K562 (cell line): ENCODE measurements at regions not wholly inside any gene's neighbourhood (a gene's known extent, or its start where the extent isn't known, plus 50 kb on each side); places are given as distances from the start of the nearest gene placed in this dataset.

Source experiments
- ATAC-seq: fragments of 200-7000 bp; cut with Tn5 transposase; 3 replicates; pipeline ENCODE4 v1.9.1; 2020; ENCODE audit warnings: moderate library complexity
- BruUV-seq: library from RNA; stranded (reverse); fragments of 400-500 nt; replicated peaks from 2 replicates; lab custom pipeline; 2021; lab: Mats Ljungman, UMichigan
- CTCF ChIA-PET: fragments of 300-600 bp; formaldehyde crosslinking; extraction: SDS; loops from one replicate; lab custom pipeline; 2021; ENCODE audit warnings: low intra/inter-chr PET ratio; lab: Yijun Ruan, JAX
- POLR2A ChIA-PET: fragments of 300-600, 350-650 bp; sonication (Branson Sonifier 250); formaldehyde crosslinking; extraction: SDS; loops from one replicate; lab custom pipeline; 2021; ENCODE audit warnings: antibody characterized with exemption, inconsistent platforms; lab: Yijun Ruan, JAX
- DNase-seq, 4 experiments: peaks; one replicate each; pipeline versions ENCODE4 v3.0.0 to v3.0.0-alpha.2; 2011 to 2018; ENCODE audit warnings: low spot score in 3 of 4, mixed read lengths in 3 of 4; ENCODE audit errors: extremely low read depth in 1 of 4
- FAIRE-seq: peaks from 2 replicates; lab custom pipeline; 2011; peaks lifted over from hg19 to GRCh38; lab: Jason Lieb, UNC
- H2AFZ ChIP-seq: 2 replicates; pipeline ENCODE4 v1.6.0; 2011; ENCODE audit warnings: low read depth, low read length, control low read depth, inconsistent platforms
- H3K27ac ChIP-seq: fragments of 200-600 bp; 3 replicates; pipeline ENCODE4 v1.8.0; 2011; ENCODE audit warnings: low read depth, mild to moderate bottlenecking, control low read depth, inconsistent platforms, low read length, moderate library complexity, mixed read lengths; ENCODE audit errors: extremely low read depth
- H3K27me3 ChIP-seq, 2 experiments: fragments of 300-600 bp in 1 of 2; 2 replicates in 1 of 2; 3 replicates in 1 of 2; pipeline versions ENCODE4 v1.6.0 to v1.8.0; 2011; ENCODE audit warnings: inconsistent platforms in 2 of 2, low read length in 2 of 2, mild to moderate bottlenecking in 1 of 2, mixed read lengths in 1 of 2, moderate library complexity in 1 of 2; ENCODE audit not compliant: control insufficient read depth in 2 of 2, insufficient read depth in 2 of 2
- H3K36me3 ChIP-seq: fragments of 300-600 bp; 3 replicates; pipeline ENCODE4 v1.8.0; 2011; ENCODE audit warnings: mild to moderate bottlenecking, low read length, inconsistent platforms; ENCODE audit not compliant: control insufficient read depth, insufficient read depth
- H3K4me1 ChIP-seq, 2 experiments: fragments of 200-600 bp in 1 of 2; replicated peaks in 1 of 2; 2 replicates in 1 of 2; 3 replicates in 1 of 2; pipeline versions ENCODE4 v1.5.1 to v1.8.0; 2011; ENCODE audit warnings: inconsistent platforms in 2 of 2, low read length in 2 of 2, mild to moderate bottlenecking in 1 of 2, mixed read lengths in 1 of 2, moderate library complexity in 1 of 2; ENCODE audit not compliant: control insufficient read depth in 2 of 2, insufficient read depth in 2 of 2
- H3K4me2 ChIP-seq: 2 replicates; pipeline ENCODE4 v1.6.1; 2011; ENCODE audit warnings: low read length, control low read depth, inconsistent platforms, mixed read lengths; ENCODE audit not compliant: insufficient read depth
- H3K4me3 ChIP-seq: fragments of 200-600 bp; sonication (generic), shearing (Covaris generic); 2 replicates; pipeline ENCODE4 v1.5.1; 2016; ENCODE audit warnings: control low read depth, inconsistent platforms
- H3K79me2 ChIP-seq: fragments of 200-600 bp; 3 replicates; pipeline ENCODE4 v1.8.0; 2011; ENCODE audit warnings: low read length, inconsistent platforms; ENCODE audit not compliant: control insufficient read depth, insufficient read depth
- H3K9ac ChIP-seq, 2 experiments: 2 replicates each; pipeline versions ENCODE4 v1.6.0 to v1.6.1; 2011; ENCODE audit warnings: low read depth in 2 of 2, low read length in 2 of 2, control low read depth in 1 of 2, inconsistent platforms in 1 of 2, mild to moderate bottlenecking in 1 of 2, mixed read lengths in 1 of 2; ENCODE audit not compliant: insufficient read depth in 1 of 2
- H3K9me1 ChIP-seq: one replicate; pipeline ENCODE4 v1.6.0; 2011; ENCODE audit warnings: inconsistent platforms, mild to moderate bottlenecking, low read length, moderate library complexity; ENCODE audit not compliant: control insufficient read depth, insufficient read depth
- H3K9me3 ChIP-seq: replicated peaks from 2 replicates; pipeline ENCODE4 v1.5.1; 2011; ENCODE audit warnings: low read depth, low read length, inconsistent platforms; ENCODE audit not compliant: control insufficient read depth, insufficient read depth
- H4K20me1 ChIP-seq: replicated peaks from 2 replicates; pipeline ENCODE4 v1.6.1; 2011; ENCODE audit warnings: low read length, inconsistent platforms, mixed read lengths; ENCODE audit not compliant: control insufficient read depth, insufficient read depth
- ATF2 ChIP-seq: sonication (generic); formaldehyde crosslinking; IDR thresholded peaks from 2 replicates; pipeline ENCODE4 v1.8.1; 2022; ENCODE audit warnings: missing genetic modification reagents
- CCNT2 ChIP-seq: IDR thresholded peaks from 2 replicates; pipeline ENCODE4 v1.6.1; 2011; ENCODE audit warnings: borderline replicate concordance, low read depth, mild to moderate bottlenecking, moderate library complexity, mixed read lengths, low read length; ENCODE audit not compliant: insufficient read length; ENCODE audit errors: extremely low read depth
- DACH1 ChIP-seq: fragments of 450-650 bp; IDR thresholded peaks from 2 replicates; pipeline ENCODE4 v1.6.1; 2018; ENCODE audit not compliant: partially characterized antibody
- HDGF ChIP-seq: fragments of 450-650 bp; IDR thresholded peaks from 2 replicates; pipeline ENCODE4 v1.6.1; 2016
- HMGN3 ChIP-seq: IDR thresholded peaks from 2 replicates; pipeline ENCODE4 v1.6.1; 2011; ENCODE audit warnings: borderline replicate concordance, low read depth, mild to moderate bottlenecking, mixed read lengths, low read length; ENCODE audit not compliant: insufficient read length; ENCODE audit errors: extremely low read depth
- KLF1 ChIP-seq: fragments of 450-650 bp; IDR thresholded peaks from 2 replicates; pipeline ENCODE4 v1.6.1; 2016; ENCODE audit warnings: missing genetic modification characterization, missing compliant biosample characterization
- SNRNP70 ChIP-seq: fragments of 200-400 bp; formaldehyde crosslinking; optimal IDR thresholded peaks from 2 replicates; pipeline ENCODE3; 2017; ENCODE audit warnings: low read depth, low read length
- TCFL5 ChIP-seq: fragments of 250-450 bp; sonication (Bioruptor Pico); conservative IDR thresholded peaks from 2 replicates; pipeline ENCODE4 v1.6.1; 2021; ENCODE audit warnings: mild to moderate bottlenecking, moderate library complexity, matching md5 sums
- ZKSCAN8 ChIP-seq: fragments of 200-800 bp; sonication (Bioruptor generic); IDR thresholded peaks from 2 replicates; pipeline ENCODE4 v1.6.1; 2016; ENCODE audit warnings: missing genetic modification characterization, missing compliant biosample characterization
- ZNF707 ChIP-seq: fragments of 250-450 bp; sonication (Bioruptor Pico); conservative IDR thresholded peaks from 2 replicates; pipeline ENCODE4 v1.8.0; 2022; ENCODE audit warnings: inconsistent platforms, mild to moderate bottlenecking, moderate library complexity
- WGBS: fragments of 100-300 bp; shearing (Covaris generic); methylation state at CpG from one replicate; pipeline ENCODE4 v1.1.6; 2016; ENCODE audit warnings: low coverage, mixed read lengths; ENCODE audit not compliant: insufficient coverage; ENCODE audit errors: missing lambda C conversion rate; 5-methylcytosine and 5-hydroxymethylcytosine counted together
- in situ Hi-C: fragments of 300-500 bp; cut with MboI; formaldehyde crosslinking; loops from 4 replicates; pipeline ENCODE4 v1.15.0; 2018; ENCODE audit warnings: inconsistent platforms, mixed read lengths
- intact Hi-C: fragments of 100-400 bp; cut with micrococcal nuclease; formaldehyde crosslinking; loops from 2 replicates; pipeline ENCODE4 v1.14.2; 2022
- TF ChIP-seq, protein P1 (sequence below): fragments of 200-800 bp; sonication (Bioruptor generic); IDR thresholded peaks from 2 replicates; pipeline ENCODE4 v1.6.1; 2017; ENCODE audit warnings: missing genetic modification characterization, missing compliant biosample characterization

DNA sequence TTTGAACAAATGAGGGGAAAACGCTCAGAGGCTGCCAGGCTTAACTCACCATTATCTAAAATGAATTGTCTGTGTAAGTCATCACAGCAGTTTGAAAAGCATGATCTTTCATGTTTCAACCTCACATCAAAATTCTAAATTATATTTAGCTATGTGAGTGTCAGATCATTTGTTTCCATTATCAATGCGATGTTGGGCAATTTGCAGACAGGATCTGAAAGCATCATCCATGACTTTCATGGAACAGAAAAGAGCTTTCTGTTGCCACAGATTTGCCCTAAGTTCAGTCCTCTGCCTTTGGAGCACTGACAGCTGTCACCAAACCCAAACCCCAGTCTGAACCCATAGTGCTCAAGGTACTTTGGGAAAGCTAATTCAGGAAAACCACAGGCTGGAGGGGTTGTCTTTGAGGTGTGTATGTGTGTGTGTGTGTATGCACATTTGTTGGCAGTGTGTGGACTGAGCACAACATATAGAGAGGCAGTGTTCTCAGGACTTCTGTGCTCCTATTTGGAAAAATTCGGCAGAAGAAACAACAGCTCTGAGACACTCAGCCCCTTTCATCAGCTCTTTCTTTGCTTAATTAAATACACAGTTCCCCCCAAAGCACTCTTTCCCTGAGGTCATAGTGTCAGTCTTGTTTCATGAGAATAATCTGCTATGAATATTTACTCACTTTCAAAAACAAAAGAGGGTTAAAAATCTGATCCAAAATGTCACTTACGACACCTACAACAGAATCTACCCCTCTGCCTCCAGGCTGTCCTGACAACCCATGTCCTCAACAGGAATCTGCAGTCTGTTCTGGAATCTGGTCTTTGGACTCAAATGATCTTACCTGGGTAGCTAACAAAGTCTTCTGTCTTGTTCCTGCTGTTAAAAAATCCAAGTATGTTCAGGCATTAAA, 188.5 kb upstream of the KLF14 start:
- Histone ChIP-seq H3K4me2 (no peak overlapping the region), H3K79me2 (no peaks in the 10 kb centered on the region), H3K9ac (no peak overlapping the region), H2AFZ (no peak overlapping the region), H3K4me1 (peaks cover 4 to 17% of the 10 kb centered on the region in 2 experiments; a peak in 3 of 5 replicates), H3K27ac (no peak overlapping the region), H3K9me1 (no peaks in the 10 kb centered on the region), H3K36me3 (no peaks in the 10 kb centered on the region), H3K4me3 (no peak overlapping the region), H3K9me3 (no peaks in the 10 kb centered on the region), H3K27me3 (no peaks in the 10 kb centered on the region), H4K20me1 (no peaks in the 10 kb centered on the region)
- 55% methylated on average over 4 of the region's 4 CpGs for WGBS
- no peak for DNase-seq
- no peak for ATAC-seq
- no TSS peak for BruUV-seq
- FAIRE-seq, result no peak
- TF ChIP-seq CCNT2 (no peak), ZNF707 (CRISPR knock-in tag) (no peak), HMGN3 (no peak), SNRNP70 (no peak), ATF2 (no peak), KLF1 (tag) (no peak), DACH1 (no peak), ZKSCAN8 (CRISPR knock-in tag) (no peak), HDGF (no peak), TCFL5 (CRISPR knock-in tag) (no peak)
- TF ChIP-seq, protein P1, sequence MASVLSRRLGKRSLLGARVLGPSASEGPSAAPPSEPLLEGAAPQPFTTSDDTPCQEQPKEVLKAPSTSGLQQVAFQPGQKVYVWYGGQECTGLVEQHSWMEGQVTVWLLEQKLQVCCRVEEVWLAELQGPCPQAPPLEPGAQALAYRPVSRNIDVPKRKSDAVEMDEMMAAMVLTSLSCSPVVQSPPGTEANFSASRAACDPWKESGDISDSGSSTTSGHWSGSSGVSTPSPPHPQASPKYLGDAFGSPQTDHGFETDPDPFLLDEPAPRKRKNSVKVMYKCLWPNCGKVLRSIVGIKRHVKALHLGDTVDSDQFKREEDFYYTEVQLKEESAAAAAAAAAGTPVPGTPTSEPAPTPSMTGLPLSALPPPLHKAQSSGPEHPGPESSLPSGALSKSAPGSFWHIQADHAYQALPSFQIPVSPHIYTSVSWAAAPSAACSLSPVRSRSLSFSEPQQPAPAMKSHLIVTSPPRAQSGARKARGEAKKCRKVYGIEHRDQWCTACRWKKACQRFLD (CRISPR knock-in tag), result no peak
- CTCF ChIA-PET, result no interaction called here
- in situ Hi-C loops, result no loop called here
- intact Hi-C loops, result no loop called here
- POLR2A ChIA-PET, result interaction anchor here (1.0 to 1.8 kb wide), 4 partner anchors 9 to 23 kb away, joined by 3 to 7 read pairs (median 3); no protein-coding TSS in a partner anchor
